ENCODE measurements at regions not wholly inside any gene's neighbourhood (a gene's known extent, or its start where the extent isn't known, plus 50 kb on each side); places are given as distances from the start of the nearest gene placed in this dataset.
"Not testable (repeated sequence)": the region's sequence is repeated elsewhere in the genome, so short reads cannot be mapped to it uniquely, and the experiment has no call there.

GRCh38 chr14:101294136-101294535 lies 267.2 kb upstream of the DIO3 start:
- no peak for DNase-seq

DNA sequence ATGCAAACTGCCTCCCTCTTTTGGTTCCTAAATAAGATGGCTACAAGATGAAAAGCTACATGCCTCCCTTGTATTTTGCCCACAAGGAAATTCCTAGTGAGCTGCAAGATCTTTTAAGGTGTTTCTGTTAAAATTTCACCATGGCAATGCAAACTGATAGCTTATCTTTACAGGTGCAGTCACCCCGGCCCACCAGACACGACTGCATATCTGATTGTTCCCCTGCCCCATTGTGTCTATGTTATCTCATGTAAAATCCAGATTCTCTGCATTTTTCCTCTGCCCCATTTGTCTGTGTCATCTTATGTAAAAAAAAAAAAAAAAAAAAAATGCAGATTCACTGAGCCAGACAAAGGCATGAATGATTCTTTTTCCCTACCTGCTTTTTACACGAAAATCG lies 261.5 kb upstream of the DIO3 start:
- DNase-seq, result not testable (repeated sequence)

GRCh38 chr14:101301011-101301410 lies 260.3 kb upstream of the DIO3 start:
- DNase-seq, result no peak

DNA sequence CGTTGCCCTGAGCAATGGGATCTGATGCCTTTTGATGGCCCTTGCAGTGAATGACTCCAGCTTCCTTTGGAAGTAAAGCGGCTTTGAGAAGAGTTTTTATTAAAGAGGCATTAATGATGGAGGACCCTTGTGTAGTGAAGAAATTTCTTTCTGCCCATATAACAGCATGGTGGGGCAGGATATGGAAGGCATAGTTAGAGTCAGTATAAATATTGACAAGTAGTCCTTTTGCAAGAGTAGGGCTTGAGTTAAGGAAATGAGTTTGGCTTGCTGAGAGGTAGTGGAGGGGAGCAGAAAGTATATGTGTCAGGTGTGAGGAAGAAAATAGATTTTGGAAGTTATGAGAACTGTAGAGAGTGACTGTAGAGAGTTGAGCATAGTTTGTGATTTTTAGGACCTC lies 254.1 kb upstream of the DIO3 start:
- DNase-seq, result not testable (repeated sequence)

DNA sequence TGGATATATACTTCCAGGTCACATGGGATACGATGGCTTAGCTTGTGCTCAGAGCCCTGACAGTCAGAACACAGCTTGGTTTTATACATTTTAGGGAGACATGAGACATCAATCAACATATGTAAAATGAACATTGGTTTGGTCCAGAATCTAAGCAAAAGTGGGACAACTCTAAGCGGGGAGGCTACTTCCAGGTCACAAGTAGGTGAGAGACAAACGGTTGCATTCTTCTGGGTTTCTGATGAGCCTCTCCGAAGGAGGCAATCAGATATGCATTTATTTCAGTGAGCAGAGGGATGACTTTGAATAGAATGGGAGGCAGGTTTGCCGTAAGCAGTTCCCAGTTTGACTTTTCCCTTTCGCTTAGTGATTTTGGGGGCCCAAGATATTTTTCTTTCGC lies 250.1 kb upstream of the DIO3 start:
- DNase-seq, result not testable (repeated sequence)

GRCh38 chr14:101313268-101313667 lies 248.0 kb upstream of the DIO3 start:
- no peak for DNase-seq

DNA sequence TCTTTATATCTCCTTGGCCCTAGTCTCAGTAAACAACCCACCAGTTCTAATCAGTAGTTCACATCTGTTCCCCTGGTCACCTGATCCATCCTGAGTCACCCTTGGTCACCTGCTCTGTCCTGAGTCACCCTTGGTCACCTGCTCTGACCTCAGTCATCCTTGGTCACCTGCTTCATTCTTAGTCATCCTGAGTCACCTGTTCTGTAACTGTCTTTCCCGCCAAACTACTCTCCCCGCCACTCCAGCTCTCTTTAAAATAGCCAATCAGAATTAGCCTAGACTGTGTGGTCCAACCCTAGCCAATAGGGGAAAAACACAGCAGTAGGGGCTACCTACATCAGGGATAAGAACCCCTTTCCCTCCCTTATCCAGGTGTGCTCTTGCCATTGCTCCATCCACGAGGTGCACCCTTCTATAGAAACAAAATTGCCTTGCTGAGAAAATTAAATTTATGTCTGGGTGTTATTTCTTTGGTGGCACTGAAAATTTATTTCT lies 245.4 kb upstream of the DIO3 start:
- DNase-seq, result no peak

DNA sequence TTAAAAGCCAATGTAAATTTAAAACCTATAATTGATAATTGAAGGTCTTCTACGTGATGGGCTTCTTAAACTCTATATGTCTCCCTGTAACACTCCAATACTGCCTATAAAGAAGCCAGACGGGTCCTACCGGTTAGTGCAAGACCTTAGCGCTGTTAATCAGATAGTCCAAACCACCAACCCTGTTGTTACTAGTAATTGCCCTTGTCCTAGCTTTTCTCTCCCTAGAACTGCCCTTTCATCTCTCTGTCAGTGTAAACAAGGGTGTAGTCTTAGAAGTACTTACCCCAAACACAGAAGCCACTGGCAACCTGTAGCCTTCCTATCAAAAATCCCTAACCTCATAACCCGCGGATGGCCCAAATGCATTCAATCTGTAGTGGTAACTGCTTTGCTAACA lies 243.0 kb upstream of the DIO3 start:
- no peak for DNase-seq

DNA sequence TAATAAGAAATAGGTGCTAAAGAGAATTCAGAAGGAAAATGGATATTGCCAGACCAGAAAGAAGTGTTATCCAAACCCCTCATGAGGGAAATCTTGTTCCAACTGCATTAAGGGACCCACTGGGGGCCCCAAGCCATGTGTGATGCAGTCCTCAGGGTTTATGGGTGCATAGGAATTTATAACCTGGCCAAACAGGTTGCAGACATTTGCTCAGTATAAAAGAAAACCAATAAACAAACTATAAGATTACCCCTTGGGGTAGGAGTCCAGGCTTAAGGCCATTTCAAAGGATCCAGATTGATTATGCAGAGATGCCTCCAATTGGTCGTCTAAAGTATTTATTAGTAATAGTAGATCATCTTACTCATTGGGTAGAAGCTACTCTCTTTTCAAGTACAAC lies 240.9 kb upstream of the DIO3 start:
- no peak for DNase-seq

DNA sequence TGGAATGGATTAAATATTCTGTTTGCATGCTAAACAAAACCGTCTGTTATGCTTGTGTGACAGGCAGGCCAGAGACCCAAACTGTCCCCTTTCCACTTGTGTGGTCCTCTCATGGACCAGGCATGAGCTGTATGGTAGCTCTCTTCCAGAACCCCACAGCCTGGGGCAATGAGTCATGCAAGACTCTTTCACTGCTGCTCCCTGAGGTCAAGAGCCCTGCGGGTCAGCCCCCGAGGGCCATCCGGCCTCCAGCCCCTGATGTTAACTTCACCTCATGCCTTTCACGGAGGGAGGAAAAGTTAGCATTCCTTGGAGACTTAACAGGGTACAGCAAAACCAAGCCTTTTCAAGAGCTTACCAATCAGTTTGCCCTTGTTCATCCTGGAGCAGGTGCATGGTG lies 239.1 kb upstream of the DIO3 start:
- no peak for DNase-seq

GRCh38 chr14:101323111-101323510 lies 238.2 kb upstream of the DIO3 start:
- DNase-seq, result no peak

DNA sequence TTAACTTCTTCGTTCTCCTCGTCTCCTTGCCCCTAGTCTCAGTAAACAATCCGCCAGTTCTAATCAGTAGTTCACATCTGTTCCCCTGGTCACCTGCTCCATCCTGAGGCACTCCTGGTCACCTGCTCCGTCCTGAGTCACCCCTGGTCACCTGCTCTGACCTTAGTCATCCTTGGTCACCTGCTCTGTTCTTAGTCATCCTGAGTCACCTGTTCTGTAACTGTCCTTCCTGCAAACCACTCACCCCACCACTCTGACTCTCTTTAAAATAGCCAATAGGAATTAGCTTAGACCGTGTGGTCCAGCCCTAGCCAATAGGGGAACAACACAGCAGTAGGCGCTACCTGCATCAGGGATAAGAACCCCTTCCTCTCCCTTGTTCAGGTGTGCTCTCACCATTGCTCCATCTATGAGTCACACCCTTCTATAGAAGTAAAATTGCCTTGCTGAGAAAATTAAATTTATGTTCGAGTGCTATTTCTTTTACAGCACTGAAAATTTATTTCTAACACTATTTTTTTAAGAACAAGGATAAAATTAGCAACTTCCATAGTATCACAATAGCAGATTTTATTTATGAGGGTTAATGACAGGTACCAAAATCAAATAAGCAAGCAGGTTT lies 237.6 kb upstream of the DIO3 start:
- not testable (repeated sequence) for DNase-seq

- no peak for DNase-seq
Observed at GRCh38 chr14:101325319-101325718, 236.0 kb upstream of the DIO3 start.

DNA sequence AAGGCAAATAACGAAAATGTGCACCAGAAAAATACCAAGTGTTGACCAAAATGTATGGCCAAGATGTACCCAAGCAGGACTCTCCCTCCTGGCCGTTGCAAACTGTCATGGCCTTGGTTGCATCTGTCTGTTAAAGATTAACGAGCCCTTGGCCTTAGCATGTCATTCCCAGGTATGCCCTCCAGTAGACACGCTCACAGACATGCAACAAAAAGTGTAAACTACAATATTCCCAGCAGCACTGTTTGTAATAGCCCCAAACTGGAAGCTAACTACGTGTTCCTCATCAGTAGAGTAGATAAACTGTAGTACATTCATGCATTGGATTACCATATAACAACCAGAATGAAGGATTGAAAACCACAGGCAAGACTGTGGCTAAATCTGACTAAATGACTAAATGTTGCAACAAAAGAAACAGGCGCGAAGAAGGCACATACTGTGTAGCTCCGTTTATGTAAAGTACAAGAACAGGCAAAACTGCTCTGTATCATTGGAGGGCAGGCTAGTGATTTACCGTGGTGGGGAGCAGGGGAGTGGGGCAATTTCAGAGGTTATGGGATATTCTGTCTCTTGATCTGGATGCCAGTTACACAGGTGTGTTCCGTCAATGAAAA lies 232.8 kb upstream of the DIO3 start:
- no peak for DNase-seq

GRCh38 chr14:101330416-101331140 lies 230.7 kb upstream of the DIO3 start:
- DNase-seq, result no peak

DNA sequence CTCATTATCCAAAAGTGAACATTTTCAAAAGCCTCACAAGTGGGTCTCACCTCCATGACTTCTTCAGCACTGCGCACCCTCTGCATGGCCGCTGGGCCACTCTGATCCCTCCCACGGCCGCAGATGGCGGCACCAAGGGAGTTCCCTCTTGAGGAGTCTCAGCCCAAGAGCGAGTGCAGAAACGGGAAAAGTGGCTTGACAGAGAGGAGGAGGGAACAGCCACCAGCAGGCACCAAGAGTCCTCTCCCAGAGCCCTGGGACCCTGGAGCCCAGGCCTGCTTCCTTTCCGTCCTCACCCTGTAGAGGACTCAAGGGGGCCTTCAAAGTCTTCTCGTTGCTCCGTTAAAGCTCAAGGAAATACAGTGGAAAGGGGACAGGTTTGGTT lies 230.2 kb upstream of the DIO3 start:
- no peak for DNase-seq

DNA sequence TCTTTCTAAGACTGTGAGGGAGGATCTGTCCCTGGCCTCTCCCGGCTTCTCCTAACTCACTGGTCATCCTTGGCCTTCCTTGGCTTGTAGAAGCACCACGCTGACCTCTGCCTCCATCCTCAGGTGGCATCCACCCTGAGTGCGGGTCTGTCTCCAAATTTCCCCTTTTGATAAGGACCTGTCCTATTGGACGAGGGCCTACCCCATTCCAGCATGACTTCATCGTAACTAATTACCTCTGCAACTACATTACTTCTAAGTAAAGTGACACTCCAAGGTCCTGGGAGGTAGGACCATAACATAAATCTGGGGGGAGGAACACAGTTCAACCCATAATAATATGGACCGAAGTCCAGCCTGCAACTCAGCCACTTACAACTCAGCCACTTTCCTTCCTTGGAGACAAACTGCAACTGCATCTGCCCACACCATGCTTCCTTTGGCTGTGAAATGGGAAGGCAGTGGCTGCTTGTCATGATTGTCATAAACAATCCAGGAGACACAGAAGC lies 229.6 kb upstream of the DIO3 start:
- DNase-seq, result no peak

DNA sequence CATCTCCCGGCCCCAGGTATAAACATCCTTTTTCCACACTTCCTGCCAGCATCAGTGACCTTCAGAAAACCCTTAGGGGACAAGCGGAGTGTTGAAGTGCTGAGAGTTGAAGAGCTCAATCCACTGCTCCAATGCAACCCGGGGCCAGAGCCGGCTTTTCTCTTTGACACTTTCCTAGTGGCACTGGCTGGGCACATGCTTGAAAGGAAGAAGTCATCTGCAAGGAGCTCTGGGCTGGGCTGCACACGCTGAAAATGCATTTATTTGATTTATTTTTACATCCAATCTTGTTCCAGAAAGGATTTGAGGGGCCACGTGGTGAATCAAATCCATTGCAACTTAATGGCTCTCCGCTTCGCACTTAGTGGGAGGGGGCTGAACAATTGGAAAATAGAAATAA lies 229.0 kb upstream of the DIO3 start:
- DNase-seq, result no peak

GRCh38 chr14:101333335-101334280 lies 227.7 kb upstream of the DIO3 start:
- no peak for DNase-seq

- DNase-seq, result no peak
Observed at GRCh38 chr14:101334656-101335055, 226.6 kb upstream of the DIO3 start.

GRCh38 chr14:101335061-101335661 lies 226.1 kb upstream of the DIO3 start:
- no peak for DNase-seq

- no peak for DNase-seq
Observed at GRCh38 chr14:101336183-101336582, 225.1 kb upstream of the DIO3 start.

Measured in activated naive CD4-positive, alpha-beta T cell treated with anti-CD3 and anti-CD28 coated beads, Interleukin-2, amount 50 U/mL, for 16 hours (primary cell).